ENCODE measurements at regions not wholly inside any gene's neighbourhood (a gene's known extent, or its start where the extent isn't known, plus 50 kb on each side); places are given as distances from the start of the nearest gene placed in this dataset.
"Not testable (repeated sequence)": the region's sequence is repeated elsewhere in the genome, so short reads cannot be mapped to it uniquely, and the experiment has no call there.

DNA sequence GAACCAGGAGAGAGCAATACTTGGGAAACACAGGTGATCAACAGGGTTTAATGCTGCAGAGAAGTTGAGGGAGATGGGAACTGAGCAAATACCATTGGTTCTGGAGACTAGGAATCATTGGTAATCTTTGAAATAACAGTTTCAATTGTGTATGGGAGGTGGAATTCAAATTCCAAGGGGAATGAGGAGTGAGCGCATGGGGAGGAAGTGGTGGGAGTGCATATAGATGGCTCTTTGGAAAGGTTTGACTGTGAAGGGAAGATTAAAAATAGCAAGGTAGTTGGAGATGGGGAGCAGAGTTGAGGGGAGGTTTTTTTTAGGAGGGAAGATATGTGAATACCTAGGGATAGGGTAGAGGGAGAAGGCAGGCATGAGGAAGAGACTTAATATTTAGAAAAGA, 51.1 kb upstream of the ROPN1 start:
- DNase-seq = no peak

- DNase-seq = no peak
These were observed 53.0 kb upstream of the ROPN1 start for GRCh38 chr3:124044956-124045355.

DNA sequence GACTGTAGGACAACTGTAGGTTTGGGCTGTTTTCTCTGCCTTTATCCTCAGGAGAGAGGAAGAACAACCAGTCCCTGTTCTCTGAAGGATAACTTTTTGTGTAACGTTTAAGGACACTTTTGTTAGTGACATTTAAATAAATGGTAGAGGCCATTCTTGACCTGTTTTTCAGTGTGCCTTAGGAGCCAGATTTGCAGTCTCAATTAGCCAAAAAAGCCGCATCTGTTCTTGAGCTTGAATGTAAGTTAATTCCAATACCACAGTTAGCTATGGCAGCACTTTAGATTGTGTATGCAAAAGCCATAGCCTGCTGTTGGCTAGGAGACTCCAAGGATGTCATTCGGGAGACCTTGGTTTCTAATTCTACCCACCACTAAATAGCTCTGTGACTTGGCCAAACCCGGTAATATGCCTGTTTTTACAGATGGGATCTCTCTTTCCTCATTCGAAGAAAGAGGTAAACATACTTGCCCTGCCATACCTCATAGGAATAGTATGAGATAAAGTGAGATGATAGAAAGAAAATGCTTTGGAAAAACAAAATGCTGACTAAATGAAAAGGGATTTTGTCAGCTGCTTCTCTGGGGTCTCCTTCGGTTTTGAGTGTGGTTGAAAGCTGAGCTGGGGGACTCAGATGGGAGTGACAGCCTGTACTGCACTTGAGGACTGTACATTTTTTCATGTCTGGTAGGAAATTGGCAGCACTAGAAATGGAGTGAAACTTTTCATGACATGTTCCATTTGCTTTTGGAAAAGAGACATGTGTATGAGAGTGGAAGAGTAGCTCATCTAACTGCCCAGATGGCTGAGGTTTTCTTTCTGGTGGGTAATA, 57.3 kb upstream of the ROPN1 start:
- no peak for DNase-seq

DNA sequence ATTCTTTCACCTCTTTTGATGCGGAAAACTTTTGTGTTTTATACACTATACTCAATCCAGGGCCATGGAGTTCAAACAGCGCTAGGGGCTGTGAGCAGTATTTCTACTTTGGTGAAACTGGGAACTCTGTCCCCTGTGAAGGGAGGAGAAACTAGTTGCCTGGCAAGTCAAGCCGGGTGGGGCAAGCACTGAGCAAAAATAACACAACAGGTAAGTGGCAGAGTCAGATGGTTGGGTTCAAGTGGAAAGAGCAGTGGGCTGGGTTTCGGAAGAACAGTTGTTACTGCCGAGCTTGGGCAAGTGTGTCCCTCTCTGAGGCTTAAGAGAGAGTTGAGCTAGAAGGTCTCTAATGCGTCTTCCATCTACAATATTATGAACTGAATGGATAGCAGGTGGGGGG, 59.7 kb upstream of the ROPN1 start:
- DNase-seq = no peak

- no peak for DNase-seq
These were observed 61.9 kb upstream of the ROPN1 start for GRCh38 chr3:124053871-124054270.

GRCh38 chr3:124056846-124057245, 64.9 kb upstream of the ROPN1 start:
- DNase-seq = no peak

GRCh38 chr3:124057420-124057819, 65.5 kb upstream of the ROPN1 start:
- no peak for DNase-seq

DNA sequence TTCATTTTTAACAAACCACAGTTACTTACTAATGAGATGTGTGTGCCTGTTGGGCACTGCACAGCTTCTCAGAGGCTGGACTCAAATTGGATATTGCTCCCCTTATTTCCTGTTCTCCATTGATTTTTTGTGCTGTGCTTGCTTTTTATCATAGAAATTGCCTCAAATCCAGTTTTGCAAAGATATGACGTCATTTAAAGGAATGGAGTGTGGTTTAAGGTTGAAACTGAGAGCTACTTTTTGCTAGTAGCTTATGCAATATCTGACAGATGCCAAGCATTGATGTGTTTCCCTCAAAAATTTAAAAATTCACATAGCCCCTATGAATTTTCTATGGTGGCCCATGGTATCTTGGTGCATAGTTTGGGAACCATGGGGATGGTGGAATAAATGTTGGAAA, 67.7 kb upstream of the ROPN1 start:
- DNase-seq = no peak

- no peak for DNase-seq
These were observed 71.4 kb upstream of the ROPN1 start for GRCh38 chr3:124063197-124063909.

DNA sequence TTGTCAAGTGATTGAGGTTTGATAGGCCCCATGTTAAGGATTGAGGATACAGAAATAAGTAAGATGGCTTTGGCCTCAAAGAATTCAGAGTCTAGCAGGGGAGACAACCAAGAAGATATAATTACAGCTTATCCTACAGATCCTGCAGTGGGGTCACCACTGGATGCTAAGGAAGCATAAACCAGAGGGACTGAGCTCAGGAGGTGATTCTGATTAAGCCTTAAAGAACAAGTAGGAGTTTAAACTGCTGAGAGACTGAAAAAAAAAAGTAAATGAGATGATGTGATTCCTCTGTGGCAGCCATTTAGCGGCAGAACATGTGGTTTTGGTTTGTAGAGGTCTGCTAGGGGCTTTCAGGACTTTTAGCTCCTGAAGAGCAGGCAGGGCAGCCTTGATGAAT, 72.1 kb upstream of the ROPN1 start:
- no peak for DNase-seq

DNA sequence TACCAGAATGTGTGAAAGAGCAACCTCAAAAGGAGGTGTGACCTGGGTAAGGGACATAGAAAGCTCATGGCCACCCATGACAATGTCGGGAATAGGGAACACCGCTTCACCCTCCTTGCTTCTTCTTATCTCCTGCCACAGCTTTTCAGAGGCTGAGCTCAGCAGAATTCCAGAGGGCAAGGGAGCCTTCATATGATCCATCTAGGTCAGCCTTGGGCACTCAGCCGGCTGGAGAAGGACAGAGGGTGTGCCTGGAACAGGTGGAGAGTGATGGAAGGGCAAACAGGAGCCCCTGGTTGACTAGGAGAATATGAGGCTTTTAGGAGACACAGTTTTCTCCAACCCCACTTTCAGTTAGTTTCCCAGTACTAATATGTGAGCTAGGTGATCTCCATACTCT, 74.6 kb upstream of the ROPN1 start:
- not testable (repeated sequence) for DNase-seq

DNA sequence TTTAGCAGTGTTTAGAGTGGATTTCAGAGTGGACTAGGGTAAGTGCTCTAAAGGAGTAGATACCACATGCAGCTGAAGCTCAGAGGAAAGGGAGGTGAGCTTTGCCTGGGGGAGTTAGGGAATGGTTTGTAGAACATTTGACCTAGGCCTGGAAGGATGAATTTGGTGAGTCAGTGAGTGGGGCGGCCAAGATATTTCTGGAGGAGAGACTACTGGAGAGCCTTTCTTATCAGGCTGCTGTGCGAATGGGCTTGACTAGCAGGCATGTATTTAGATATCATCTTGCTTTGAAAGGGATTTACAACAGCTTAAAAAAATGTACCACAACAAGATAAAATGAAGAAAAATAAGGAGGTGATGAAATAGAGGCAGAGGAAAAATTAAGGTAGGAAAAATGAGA, 77.8 kb upstream of the ROPN1 start:
- DNase-seq = not testable (repeated sequence)

- DNase-seq = not testable (repeated sequence)
These were observed 83.2 kb upstream of the ROPN1 start for GRCh38 chr3:124075090-124075489.

DNA sequence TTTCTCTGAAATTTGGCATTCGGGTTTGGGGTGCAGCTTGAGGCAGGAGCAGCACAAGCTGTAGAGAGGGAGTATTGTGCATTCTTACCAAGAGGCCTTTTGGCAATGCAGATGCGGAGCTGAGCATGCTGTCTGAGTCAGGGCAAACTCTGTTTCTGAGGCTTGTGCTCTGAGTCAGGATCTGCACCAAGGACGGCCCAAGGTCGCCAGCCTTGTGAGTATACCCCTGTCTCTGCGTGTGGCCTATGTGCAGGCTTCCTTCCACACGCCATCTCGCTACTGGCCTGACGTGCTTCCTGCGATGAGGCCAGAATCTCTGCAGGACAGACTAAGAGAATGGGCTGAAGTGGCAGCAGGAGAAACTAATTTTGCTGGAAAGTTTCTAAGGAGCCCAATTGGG, 83.8 kb upstream of the ROPN1 start:
- DNase-seq = no peak

- no peak for DNase-seq
These were observed 84.3 kb upstream of the ROPN1 start for GRCh38 chr3:124076235-124076634.

DNA sequence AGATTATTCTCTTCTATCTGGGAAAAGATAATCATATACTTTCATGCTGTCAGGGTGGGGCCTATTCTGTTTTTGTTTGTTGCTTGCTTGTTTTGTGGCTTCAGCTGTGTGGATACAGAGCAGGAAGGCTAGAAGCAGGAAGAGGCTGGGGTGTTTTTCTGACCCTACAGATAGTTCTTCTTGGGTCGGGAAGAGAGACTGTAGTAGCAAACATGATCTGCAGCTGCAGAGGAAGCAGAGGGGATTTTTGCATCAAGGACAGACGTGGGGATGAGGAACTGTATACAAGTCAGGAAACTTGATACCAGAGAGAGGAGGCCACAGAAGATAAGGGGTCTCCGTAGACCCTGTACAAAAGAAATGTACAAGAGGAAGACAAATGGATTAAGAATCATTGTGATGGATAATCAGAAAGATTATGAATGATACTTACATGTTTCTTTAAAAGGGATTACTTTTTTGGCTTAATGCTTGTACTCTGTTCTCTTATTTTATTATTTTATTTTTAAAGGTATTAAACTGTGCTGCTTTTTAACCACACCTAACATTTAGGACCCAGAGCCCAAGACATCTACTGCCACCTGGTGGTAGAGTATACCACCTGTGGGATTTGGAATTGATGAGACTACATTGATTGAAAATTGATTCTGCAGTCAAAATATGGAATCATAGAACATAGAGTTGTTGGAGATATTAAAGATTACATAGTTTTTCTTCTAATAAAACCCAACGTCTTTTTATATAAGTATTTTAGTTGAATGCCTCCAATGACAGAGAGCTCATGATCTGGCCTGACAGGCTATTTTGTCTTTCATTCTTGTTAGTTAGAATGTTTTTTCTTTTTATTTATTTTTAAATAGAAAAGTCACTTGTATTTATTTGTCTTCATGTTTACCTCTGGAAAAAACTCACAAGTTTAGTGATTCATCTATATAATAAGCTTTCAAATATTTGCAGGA, 87.3 kb upstream of the ROPN1 start:
- no peak for DNase-seq

GRCh38 chr3:124079912-124080276, 88.0 kb upstream of the ROPN1 start:
- no peak for DNase-seq

GRCh38 chr3:124082343-124082742, 90.4 kb upstream of the ROPN1 start:
- DNase-seq = no peak

GRCh38 chr3:124084022-124084881, 92.3 kb upstream of the ROPN1 start:
- DNase-seq = no peak

DNA sequence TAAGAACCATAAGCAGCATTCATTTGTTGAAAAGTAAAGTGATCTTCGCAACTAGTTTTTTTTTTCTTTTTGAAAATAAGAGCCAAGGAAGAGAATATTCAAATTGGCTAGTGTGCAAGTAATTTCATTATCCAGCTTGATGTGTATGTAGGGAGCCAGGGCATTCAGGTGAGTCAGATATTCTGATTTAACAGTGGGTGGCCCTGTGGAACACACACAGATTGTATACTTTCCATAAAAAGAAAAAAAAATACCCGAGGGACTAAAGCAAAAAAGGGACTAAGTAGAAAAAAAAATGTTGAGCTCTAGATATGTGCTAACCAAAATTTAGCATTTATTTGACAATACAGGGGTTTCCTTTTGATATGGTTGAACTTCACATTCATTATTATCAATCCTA, 96.9 kb upstream of the ROPN1 start:
- DNase-seq = no peak

DNA sequence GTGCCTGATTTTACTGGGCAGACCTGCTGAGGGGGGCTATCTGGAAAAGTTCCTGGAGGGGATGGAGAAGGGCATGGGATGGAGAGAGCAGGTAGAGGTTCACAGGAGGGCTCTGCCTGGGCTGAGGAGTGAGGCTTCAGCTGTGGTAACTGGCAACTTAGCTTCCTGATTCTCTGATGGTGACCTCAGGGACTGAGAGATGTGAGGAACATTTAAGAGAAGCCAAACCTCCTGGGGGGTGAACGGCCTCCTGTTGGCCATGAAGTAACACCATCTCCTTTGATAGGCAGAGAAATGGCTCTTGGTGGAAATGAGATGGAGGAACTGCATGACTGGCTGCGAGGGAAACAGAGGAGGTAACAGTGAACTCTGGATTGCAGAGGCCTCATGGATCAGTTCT, 97.3 kb upstream of the ROPN1 start:
- DNase-seq = no peak

GRCh38 chr3:124091716-124092115, 99.8 kb upstream of the ROPN1 start:
- DNase-seq = no peak

Measured in NK-92 treated with Interleukin-12 subunit alpha and Interleukin-12 subunit beta, amount 100 ng/mL, for 24 hours (cell line).